H9 (cell line): ENCODE measurements at regions not wholly inside any gene's neighbourhood (a gene's known extent, or its start where the extent isn't known, plus 50 kb on each side); places are given as distances from the start of the nearest gene placed in this dataset.

Experiments
- DNase-seq: peaks from one replicate; pipeline ENCODE4 v3.0.0-alpha.2; 2017
- H2AFZ ChIP-seq: one replicate; pipeline ENCODE4 v1.6.1; 2013; ENCODE audit warnings: mild to moderate bottlenecking, low read length, control low read depth, moderate library complexity
- H2AK5ac ChIP-seq: 2 replicates; pipeline ENCODE4 v1.6.1; 2013; ENCODE audit warnings: low read length, control low read depth, mixed read lengths; ENCODE audit not compliant: insufficient read length
- H2BK120ac ChIP-seq: one replicate; pipeline ENCODE4 v1.6.1; 2013; ENCODE audit warnings: low read depth, mild to moderate bottlenecking, low read length, control low read depth, inconsistent platforms; ENCODE audit not compliant: poor library complexity, severe bottlenecking
- H2BK12ac ChIP-seq: 2 replicates; pipeline ENCODE4 v1.6.1; 2013; ENCODE audit warnings: low read length, control low read depth, mixed read lengths, low read depth; ENCODE audit not compliant: insufficient read length
- H2BK15ac ChIP-seq: 2 replicates; pipeline ENCODE4 v1.6.1; 2013; ENCODE audit warnings: low read depth, low read length, control low read depth
- H2BK20ac ChIP-seq: one replicate; pipeline ENCODE4 v1.6.1; 2013; ENCODE audit warnings: low read depth, mild to moderate bottlenecking, low read length, control low read depth, inconsistent platforms; ENCODE audit not compliant: poor library complexity, severe bottlenecking
- H2BK5ac ChIP-seq: 2 replicates; pipeline ENCODE4 v1.6.1; 2013; ENCODE audit warnings: low read length, control low read depth, mixed read lengths; ENCODE audit not compliant: insufficient read length
- H3K14ac ChIP-seq: 2 replicates; pipeline ENCODE4 v1.6.1; 2013; ENCODE audit warnings: low read length, control low read depth; ENCODE audit not compliant: insufficient read depth
- H3K18ac ChIP-seq: 2 replicates; pipeline ENCODE4 v1.6.1; 2013; ENCODE audit warnings: low read depth, mild to moderate bottlenecking, mixed read lengths, low read length, control low read depth; ENCODE audit not compliant: insufficient read length
- H3K23ac ChIP-seq: 2 replicates; pipeline ENCODE4 v1.6.1; 2013; ENCODE audit warnings: low read length, control low read depth, mixed read lengths, low read depth; ENCODE audit not compliant: insufficient read length
- H3K23me2 ChIP-seq: 2 replicates; pipeline ENCODE4 v1.6.1; 2013; ENCODE audit warnings: low read depth, mild to moderate bottlenecking, mixed read lengths, low read length, control low read depth; ENCODE audit not compliant: insufficient read length, poor library complexity, severe bottlenecking
- H3K27ac ChIP-seq: 2 replicates; pipeline ENCODE4 v1.5.1; 2013; ENCODE audit warnings: low read length, control low read depth, mixed read lengths, low read depth; ENCODE audit not compliant: insufficient read length
- H3K27me3 ChIP-seq: 2 replicates; pipeline ENCODE4 v1.6.1; 2013; ENCODE audit warnings: low read length, control low read depth, inconsistent platforms; ENCODE audit not compliant: insufficient read depth
- H3K4ac ChIP-seq: 2 replicates; pipeline ENCODE4 v1.6.1; 2013; ENCODE audit warnings: low read depth, mild to moderate bottlenecking, control low read depth, inconsistent platforms, low read length, moderate library complexity
- H3K4me1 ChIP-seq: 2 replicates; pipeline ENCODE4 v1.6.1; 2013; ENCODE audit warnings: low read length, control low read depth, inconsistent platforms; ENCODE audit not compliant: insufficient read depth
- H3K4me2 ChIP-seq: 2 replicates; pipeline ENCODE4 v1.6.1; 2013; ENCODE audit warnings: low read length, control low read depth, mixed read lengths; ENCODE audit not compliant: insufficient read length, insufficient read depth
- H3K56ac ChIP-seq: 2 replicates; pipeline ENCODE4 v1.6.1; 2013; ENCODE audit warnings: low read depth, mild to moderate bottlenecking, mixed read lengths, low read length, control low read depth; ENCODE audit not compliant: insufficient read length
- H3K79me1 ChIP-seq: 2 replicates; pipeline ENCODE4 v1.6.1; 2013; ENCODE audit warnings: low read depth, mild to moderate bottlenecking, moderate library complexity, low read length, control low read depth, inconsistent platforms; ENCODE audit not compliant: insufficient read depth, poor library complexity, severe bottlenecking
- H3K79me2 ChIP-seq: 2 replicates; pipeline ENCODE4 v1.6.1; 2013; ENCODE audit warnings: low read length, control low read depth, inconsistent platforms; ENCODE audit not compliant: insufficient read depth
- H3K9ac ChIP-seq: 2 replicates; pipeline ENCODE4 v1.6.1; 2013; ENCODE audit warnings: low read length, control low read depth, mixed read lengths; ENCODE audit not compliant: insufficient read length; ENCODE audit errors: extremely low read depth
- H3K9me3 ChIP-seq: one replicate; pipeline ENCODE4 v1.6.1; 2013; ENCODE audit warnings: low read depth, low read length, inconsistent platforms; ENCODE audit not compliant: control insufficient read depth
- H3T11ph ChIP-seq: one replicate; pipeline ENCODE4 v1.6.1; 2013; ENCODE audit warnings: mild to moderate bottlenecking, low read length, control low read depth, inconsistent platforms
- H4K20me1 ChIP-seq: one replicate; pipeline ENCODE4 v1.6.1; 2013; ENCODE audit not compliant: control insufficient read depth, insufficient read length, insufficient read depth
- H4K5ac ChIP-seq: 2 replicates; pipeline ENCODE4 v1.6.1; 2013; ENCODE audit warnings: low read depth, mild to moderate bottlenecking, mixed read lengths, low read length, control low read depth; ENCODE audit not compliant: insufficient read length
- H4K8ac ChIP-seq: replicated peaks from 2 replicates; pipeline ENCODE4 v1.6.1; 2013; ENCODE audit warnings: low read length, control low read depth, mixed read lengths, low read depth; ENCODE audit not compliant: insufficient read length
- H4K91ac ChIP-seq: 2 replicates; pipeline ENCODE4 v1.6.1; 2013; ENCODE audit warnings: low read depth, mild to moderate bottlenecking, moderate library complexity, mixed read lengths, low read length, control low read depth; ENCODE audit not compliant: insufficient read length
- H3K27ac Mint-ChIP-seq, 3 experiments: 2 replicates in 2 of 3; 3 replicates in 1 of 3; pipeline ENCODE4 v1.8.0; 2020 to 2021; ENCODE audit warnings: mixed read lengths in 3 of 3, mild to moderate bottlenecking in 1 of 3, moderate library complexity in 1 of 3
- H3K27me3 Mint-ChIP-seq: 2 replicates; pipeline ENCODE4 v1.8.0; 2021; ENCODE audit warnings: low read depth, mild to moderate bottlenecking, moderate library complexity, mixed read lengths
- H3K36me3 Mint-ChIP-seq, 3 experiments: 2 replicates in 2 of 3; 3 replicates in 1 of 3; pipeline ENCODE4 v1.8.0; 2020 to 2021; ENCODE audit warnings: low read depth in 3 of 3, mixed read lengths in 3 of 3; ENCODE audit not compliant: insufficient read depth in 1 of 3
- H3K4me1 Mint-ChIP-seq, 2 experiments: 2 replicates each; pipeline ENCODE4 v1.8.0; 2020; ENCODE audit warnings: mixed read lengths in 2 of 2
- H3K4me3 Mint-ChIP-seq, 2 experiments: 2 replicates in 1 of 2; 3 replicates in 1 of 2; pipeline ENCODE4 v1.8.0; 2020 to 2021; ENCODE audit warnings: mild to moderate bottlenecking in 2 of 2, mixed read lengths in 2 of 2, moderate library complexity in 1 of 2
- H3K9me3 Mint-ChIP-seq, 2 experiments: 2 replicates in 1 of 2; 3 replicates in 1 of 2; pipeline ENCODE4 v1.8.0; 2020; ENCODE audit warnings: mild to moderate bottlenecking in 2 of 2, mixed read lengths in 2 of 2, moderate library complexity in 1 of 2
- WGBS: extraction: QIAGEN DNeasy Blood & Tissue Kit; methylation state at CpG from one replicate; pipeline ENCODE4 v1.1.7; 2013; ENCODE audit warnings: missing lambda C conversion rate, low lambda C conversion rate, mixed read lengths; ENCODE audit not compliant: insufficient read length; ENCODE audit errors: extremely low coverage; 5-methylcytosine and 5-hydroxymethylcytosine counted together
- TF ChIP-seq, protein P1 (sequence below): fragments of 200-600 bp; sonication (generic); conservative IDR thresholded peaks from 3 replicates; pipeline ENCODE4 v1.8.0; 2021; ENCODE audit warnings: antibody characterized with exemption, mild to moderate bottlenecking

DNA sequence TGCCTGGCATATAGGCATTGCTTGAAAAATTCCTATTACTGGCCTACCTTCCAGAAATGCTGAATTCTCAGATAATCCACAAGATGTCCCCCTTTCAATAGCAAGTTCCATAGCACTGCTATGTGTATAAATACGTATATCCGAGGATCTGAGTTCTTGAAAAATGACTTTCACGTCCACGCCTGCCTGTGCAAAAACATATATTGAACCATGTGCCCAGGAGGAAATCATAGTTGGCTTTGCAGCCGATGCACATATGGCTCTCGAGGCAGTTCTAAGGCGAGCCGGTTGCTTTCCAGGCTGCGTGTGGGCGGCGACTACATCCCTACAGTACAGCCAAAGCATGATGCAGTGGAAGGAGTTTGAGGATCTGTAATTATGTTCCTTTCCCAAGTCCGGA lies 55.4 kb upstream of the ESX1 start:
- no peaks in the 10 kb centered on the region for H3K27me3 ChIP-seq
- no CpG with 5 or more reads among the region's 12 CpGs for WGBS
- peak overlapping the region in 1 of 3 experiments; percentile 50; a peak in 1 of 7 replicates for H3K27ac Mint-ChIP-seq

More for the DNA sequence above, 55.4 kb upstream of the ESX1 start:
- H3K4me2 ChIP-seq: no peak overlapping the region
- no peak overlapping the region for H2BK5ac ChIP-seq
- H3K4ac ChIP-seq: no peak overlapping the region
- H3K9me3 ChIP-seq: peaks cover 8% of the 10 kb centered on the region
- DNase-seq: no peak
- H3K23me2 ChIP-seq: no peaks in the 10 kb centered on the region
- H2AFZ ChIP-seq: no peak overlapping the region
- no peak overlapping the region for H3K9ac ChIP-seq
- no peak overlapping the region for H3K14ac ChIP-seq
- H2BK15ac ChIP-seq: no peak overlapping the region
- no peak overlapping the region for H2BK120ac ChIP-seq
- Mint-ChIP-seq H3K4me3 (no peak overlapping the region; a peak in 1 of 5 replicates), H3K36me3 (0 out of 7 replicates have a peak, but pooled peaks cover 0 to 3% (median 0%) of the 10 kb centered on the region in 3 experiments), H3K27me3 (no peaks in the 10 kb centered on the region), H3K4me1 (peaks cover 6 to 16% of the 10 kb centered on the region in 2 experiments; a peak in 3 of 4 replicates), H3K9me3 (peaks cover 0 to 56% of the 10 kb centered on the region in 2 experiments; a peak in 2 of 5 replicates)
- no peaks in the 10 kb centered on the region for H3K79me1 ChIP-seq
- no peak overlapping the region for H4K5ac ChIP-seq
- H4K91ac ChIP-seq: no peak overlapping the region
- TF ChIP-seq, protein P1, sequence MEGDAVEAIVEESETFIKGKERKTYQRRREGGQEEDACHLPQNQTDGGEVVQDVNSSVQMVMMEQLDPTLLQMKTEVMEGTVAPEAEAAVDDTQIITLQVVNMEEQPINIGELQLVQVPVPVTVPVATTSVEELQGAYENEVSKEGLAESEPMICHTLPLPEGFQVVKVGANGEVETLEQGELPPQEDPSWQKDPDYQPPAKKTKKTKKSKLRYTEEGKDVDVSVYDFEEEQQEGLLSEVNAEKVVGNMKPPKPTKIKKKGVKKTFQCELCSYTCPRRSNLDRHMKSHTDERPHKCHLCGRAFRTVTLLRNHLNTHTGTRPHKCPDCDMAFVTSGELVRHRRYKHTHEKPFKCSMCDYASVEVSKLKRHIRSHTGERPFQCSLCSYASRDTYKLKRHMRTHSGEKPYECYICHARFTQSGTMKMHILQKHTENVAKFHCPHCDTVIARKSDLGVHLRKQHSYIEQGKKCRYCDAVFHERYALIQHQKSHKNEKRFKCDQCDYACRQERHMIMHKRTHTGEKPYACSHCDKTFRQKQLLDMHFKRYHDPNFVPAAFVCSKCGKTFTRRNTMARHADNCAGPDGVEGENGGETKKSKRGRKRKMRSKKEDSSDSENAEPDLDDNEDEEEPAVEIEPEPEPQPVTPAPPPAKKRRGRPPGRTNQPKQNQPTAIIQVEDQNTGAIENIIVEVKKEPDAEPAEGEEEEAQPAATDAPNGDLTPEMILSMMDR: no peak
- no peaks in the 10 kb centered on the region for H3K79me2 ChIP-seq
- H2BK12ac ChIP-seq: no peak overlapping the region
- H3K23ac ChIP-seq: no peak overlapping the region
- no peak overlapping the region for H2BK20ac ChIP-seq
- no peaks in the 10 kb centered on the region for H3K4me1 ChIP-seq
- H3K27ac ChIP-seq: no peak overlapping the region
- no peaks in the 10 kb centered on the region for H4K20me1 ChIP-seq
- no peak overlapping the region for H3K18ac ChIP-seq
- no peak overlapping the region for H4K8ac ChIP-seq
- no peak overlapping the region for H2AK5ac ChIP-seq
- no peak overlapping the region for H3K56ac ChIP-seq
- no peak overlapping the region for H3T11ph ChIP-seq
